ENCODE measurements at regions not wholly inside any gene's neighbourhood (a gene's known extent, or its start where the extent isn't known, plus 50 kb on each side); places are given as distances from the start of the nearest gene placed in this dataset.
"Not testable (repeated sequence)": the region's sequence is repeated elsewhere in the genome, so short reads cannot be mapped to it uniquely, and the experiment has no call there.

GRCh38 chr10:130974166-130974565 is 337.4 kb downstream of the TCERG1L start:
- Histone ChIP-seq H3K4me3 (ENCODE audit: low read length) (no peak overlapping the region), H4K20me1 (ENCODE audit: insufficient read depth, low read length) (no peaks in the 10 kb centered on the region), H3K9ac (ENCODE audit: low read length) (no peak overlapping the region), H3K27ac (ENCODE audit: low read length) (no peak overlapping the region), H3K9me3 (ENCODE audit: insufficient read depth, low read length) (no peaks in the 10 kb centered on the region), H3K79me2 (ENCODE audit: low read length) (no peaks in the 10 kb centered on the region), H3K27me3 (ENCODE audit: low read depth, low read length) (no peaks in the 10 kb centered on the region), H2AFZ (ENCODE audit: low read depth, low read length) (no peak overlapping the region), H3K4me2 (ENCODE audit: low read length) (no peak overlapping the region), H3K36me3 (replicated peaks; ENCODE audit: low read depth, low read length) (no peaks in the 10 kb centered on the region), H3K4me1 (ENCODE audit: low read length) (no peaks in the 10 kb centered on the region)
- no peak for TF ChIP-seq EZH2phosphoT487 (IDR thresholded peaks at IDR 0.05; ENCODE audit: low read depth)
- no peak for TF ChIP-seq CTCF (IDR thresholded peaks at IDR 0.05; ENCODE audit: low read depth, low read length)

DNA sequence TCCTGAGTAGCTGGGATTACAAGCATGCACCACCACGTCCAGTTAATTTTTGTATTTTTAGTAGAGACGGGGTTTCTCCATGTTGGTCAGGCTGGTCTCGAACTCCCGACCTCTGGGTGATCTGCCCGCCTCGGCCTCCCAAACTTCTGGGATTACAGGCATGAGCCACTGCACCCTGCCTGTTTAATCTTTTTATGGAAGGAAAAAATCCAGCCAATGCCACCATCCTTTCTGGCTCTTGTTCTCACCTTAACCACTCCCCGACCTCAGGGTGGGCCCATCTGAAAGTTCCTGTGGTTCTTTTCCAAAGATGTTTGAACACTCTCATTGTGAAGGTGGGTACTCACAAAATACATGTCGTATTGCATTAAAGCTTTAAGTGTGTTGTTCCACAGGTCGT is 336.2 kb downstream of the TCERG1L start:
- not testable (repeated sequence) for H3K9me3 ChIP-seq (ENCODE audit: insufficient read depth, low read length); H3K36me3 ChIP-seq (replicated peaks; ENCODE audit: low read depth, low read length); H3K27ac ChIP-seq (ENCODE audit: low read length); H3K4me1 ChIP-seq (ENCODE audit: low read length); H4K20me1 ChIP-seq (ENCODE audit: insufficient read depth, low read length); H2AFZ ChIP-seq (ENCODE audit: low read depth, low read length); H3K4me3 ChIP-seq (ENCODE audit: low read length); H3K27me3 ChIP-seq (ENCODE audit: low read depth, low read length); H3K79me2 ChIP-seq (ENCODE audit: low read length); H3K9ac ChIP-seq (ENCODE audit: low read length); H3K4me2 ChIP-seq (ENCODE audit: low read length)

DNA sequence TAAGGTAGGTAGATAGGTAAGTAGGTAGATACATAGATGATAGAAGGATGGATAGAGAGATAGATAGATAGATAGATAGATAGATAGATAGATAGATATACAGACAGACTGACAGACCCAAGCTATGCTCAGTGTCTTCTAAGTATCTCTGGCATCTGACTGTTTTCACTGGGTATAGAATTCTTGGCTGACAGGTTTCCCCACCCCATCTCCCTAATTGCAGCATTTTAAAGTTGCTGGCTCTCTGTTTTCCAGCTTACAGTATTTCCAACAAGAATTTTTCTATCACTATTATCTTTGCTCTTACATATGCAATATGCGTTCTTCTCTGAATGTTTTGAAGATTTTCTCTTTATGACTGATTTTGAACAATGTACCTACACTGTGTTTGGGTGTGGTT is 328.7 kb downstream of the TCERG1L start:
- no peak overlapping the region for H3K4me3 ChIP-seq (ENCODE audit: low read length)
- no peaks in the 10 kb centered on the region for H3K36me3 ChIP-seq (replicated peaks; ENCODE audit: low read depth, low read length)
- no peaks in the 10 kb centered on the region for H3K4me1 ChIP-seq (ENCODE audit: low read length)
- no peak overlapping the region for H2AFZ ChIP-seq (ENCODE audit: low read depth, low read length)
- no peak overlapping the region for H3K4me2 ChIP-seq (ENCODE audit: low read length)
- H3K27ac ChIP-seq (ENCODE audit: low read length), result no peak overlapping the region
- TF ChIP-seq EZH2phosphoT487 (IDR thresholded peaks at IDR 0.05; ENCODE audit: low read depth) (no peak), CTCF (IDR thresholded peaks at IDR 0.05; ENCODE audit: low read depth, low read length) (no peak)
- H4K20me1 ChIP-seq (ENCODE audit: insufficient read depth, low read length), result no peaks in the 10 kb centered on the region
- H3K27me3 ChIP-seq (ENCODE audit: low read depth, low read length), result no peaks in the 10 kb centered on the region
- H3K79me2 ChIP-seq (ENCODE audit: low read length), result no peaks in the 10 kb centered on the region
- H3K9me3 ChIP-seq (ENCODE audit: insufficient read depth, low read length), result no peaks in the 10 kb centered on the region
- no peak overlapping the region for H3K9ac ChIP-seq (ENCODE audit: low read length)

DNA sequence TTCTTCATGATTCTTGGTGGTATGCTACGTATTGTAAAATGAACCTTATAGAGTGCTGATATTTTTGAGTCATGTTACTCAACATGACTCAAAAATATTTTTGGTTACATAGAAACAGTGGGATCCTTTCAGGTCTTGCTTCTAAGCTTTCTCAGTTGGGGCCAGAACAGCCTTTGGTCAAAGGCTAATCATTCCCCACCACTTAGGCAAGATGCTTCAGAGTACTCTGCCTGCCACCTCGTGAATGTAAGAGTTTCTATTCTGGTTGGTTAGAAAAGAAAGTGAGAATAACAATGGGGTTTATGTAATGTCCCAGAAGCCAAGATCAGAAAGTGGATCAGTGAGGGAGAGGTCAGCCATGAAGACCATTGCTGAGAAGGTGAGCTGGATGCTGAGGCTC is 327.8 kb downstream of the TCERG1L start:
- Histone ChIP-seq H3K79me2 (ENCODE audit: low read length) (no peaks in the 10 kb centered on the region), H4K20me1 (ENCODE audit: insufficient read depth, low read length) (no peaks in the 10 kb centered on the region), H3K4me1 (ENCODE audit: low read length) (no peaks in the 10 kb centered on the region), H3K36me3 (replicated peaks; ENCODE audit: low read depth, low read length) (no peaks in the 10 kb centered on the region), H3K27me3 (ENCODE audit: low read depth, low read length) (no peaks in the 10 kb centered on the region), H3K9me3 (ENCODE audit: insufficient read depth, low read length) (no peaks in the 10 kb centered on the region), H3K27ac (ENCODE audit: low read length) (no peak overlapping the region), H3K9ac (ENCODE audit: low read length) (no peak overlapping the region), H3K4me2 (ENCODE audit: low read length) (no peak overlapping the region), H3K4me3 (ENCODE audit: low read length) (no peak overlapping the region), H2AFZ (ENCODE audit: low read depth, low read length) (no peak overlapping the region)
- no peak for TF ChIP-seq EZH2phosphoT487 (IDR thresholded peaks at IDR 0.05; ENCODE audit: low read depth)
- TF ChIP-seq CTCF (IDR thresholded peaks at IDR 0.05; ENCODE audit: low read depth, low read length), result no peak

DNA sequence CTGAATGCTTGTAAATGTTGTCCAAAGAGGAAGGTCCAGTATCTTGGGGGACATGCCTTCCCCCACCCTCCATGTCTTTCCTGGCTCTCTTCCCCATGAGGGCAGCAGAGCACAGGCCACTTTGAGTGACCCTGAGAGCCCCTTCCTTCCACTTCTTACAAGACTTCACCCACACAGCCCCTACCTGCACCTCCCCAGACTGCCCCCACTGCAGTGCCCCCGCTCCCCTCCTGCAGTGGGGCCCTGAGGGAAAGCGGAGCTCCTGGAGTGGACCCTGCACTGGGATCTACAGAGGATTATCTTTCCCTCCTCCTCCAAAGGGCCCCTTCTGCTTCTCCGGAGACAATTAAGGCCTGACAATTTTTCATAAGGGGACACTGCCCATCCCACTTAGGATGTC is 326.8 kb downstream of the TCERG1L start:
- Histone ChIP-seq H3K4me1 (ENCODE audit: low read length) (no peaks in the 10 kb centered on the region), H3K4me3 (ENCODE audit: low read length) (no peak overlapping the region), H3K27me3 (ENCODE audit: low read depth, low read length) (no peaks in the 10 kb centered on the region), H3K36me3 (replicated peaks; ENCODE audit: low read depth, low read length) (no peaks in the 10 kb centered on the region), H2AFZ (ENCODE audit: low read depth, low read length) (no peak overlapping the region), H3K9me3 (ENCODE audit: insufficient read depth, low read length) (no peaks in the 10 kb centered on the region), H4K20me1 (ENCODE audit: insufficient read depth, low read length) (no peaks in the 10 kb centered on the region), H3K4me2 (ENCODE audit: low read length) (no peak overlapping the region), H3K27ac (ENCODE audit: low read length) (no peak overlapping the region), H3K9ac (ENCODE audit: low read length) (no peak overlapping the region), H3K79me2 (ENCODE audit: low read length) (no peaks in the 10 kb centered on the region)
- no peak for TF ChIP-seq EZH2phosphoT487 (IDR thresholded peaks at IDR 0.05; ENCODE audit: low read depth)
- TF ChIP-seq CTCF (IDR thresholded peaks at IDR 0.05; ENCODE audit: low read depth, low read length), result no peak

Measured in OCI-LY3 (cell line).